ENCODE measurements at regions not wholly inside any gene's neighbourhood (a gene's known extent, or its start where the extent isn't known, plus 50 kb on each side); places are given as distances from the start of the nearest gene placed in this dataset.

DNA sequence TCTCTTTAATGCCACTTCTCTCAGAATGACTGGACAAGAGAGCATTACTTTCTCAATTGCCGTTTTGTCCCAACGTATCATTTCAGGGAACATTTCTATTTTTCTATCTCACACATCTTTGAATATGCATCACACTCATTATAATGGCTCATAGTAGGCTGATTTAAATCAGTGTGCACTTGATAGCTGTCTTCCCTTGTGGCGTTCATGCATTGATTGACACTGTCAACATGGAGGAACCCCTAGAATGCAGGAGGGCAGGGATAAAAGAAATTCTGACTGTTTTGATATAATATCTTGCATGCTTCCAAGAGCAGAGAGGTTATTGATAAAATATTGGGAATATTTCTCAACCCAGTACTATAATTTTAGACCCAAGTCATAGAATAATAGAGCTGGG lies 1528.9 kb upstream of the FLRT2 start:
- TF ChIP-seq POLR2A (IDR thresholded peaks at IDR 0.05; ENCODE audit: low read length) (no peak), GATA1 (IDR thresholded peaks at IDR 0.05; ENCODE audit: low read depth, low read length) (no peak)

All from erythroblast (primary cell).